ENCODE measurements at regions not wholly inside any gene's neighbourhood (a gene's known extent, or its start where the extent isn't known, plus 50 kb on each side); places are given as distances from the start of the nearest gene placed in this dataset.

DNA sequence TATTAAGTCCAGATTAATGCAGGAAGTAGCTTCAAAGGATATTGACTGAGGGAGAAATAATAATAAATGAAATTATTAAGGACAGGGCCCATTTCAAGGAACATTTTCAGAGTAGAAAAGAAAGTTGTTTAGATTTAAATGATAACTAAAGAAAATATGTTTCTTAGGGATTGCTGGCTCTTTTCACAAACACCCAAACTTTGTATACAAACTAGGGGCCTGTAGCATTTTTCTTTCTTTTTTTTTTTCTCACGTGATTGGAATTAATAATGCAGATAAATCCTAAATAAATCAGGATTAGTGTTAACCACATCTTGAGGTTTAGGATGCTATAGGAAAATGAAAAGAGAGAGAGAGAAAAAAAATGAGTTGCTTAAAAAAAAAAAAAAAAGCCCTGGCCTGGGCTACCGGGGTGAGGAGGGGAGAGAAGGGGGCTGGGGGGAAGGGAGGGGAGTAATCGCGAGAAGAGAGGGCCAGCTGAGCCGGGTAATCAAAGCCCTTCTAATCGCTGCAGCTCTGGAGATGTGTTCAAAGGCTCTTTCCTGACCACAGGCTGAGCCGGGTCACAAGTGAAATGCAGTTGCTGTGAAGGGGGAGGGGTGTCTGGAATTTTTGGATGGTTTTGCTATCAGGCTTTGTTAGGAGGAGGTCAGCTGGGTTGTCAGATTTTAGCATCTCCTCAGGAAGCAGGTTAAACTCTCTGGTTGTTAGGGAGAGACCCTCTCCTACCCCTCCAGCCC is 104.6 kb upstream of the ZFHX3 start:
- no peak for DNase-seq (ENCODE audit: low spot score)

DNA sequence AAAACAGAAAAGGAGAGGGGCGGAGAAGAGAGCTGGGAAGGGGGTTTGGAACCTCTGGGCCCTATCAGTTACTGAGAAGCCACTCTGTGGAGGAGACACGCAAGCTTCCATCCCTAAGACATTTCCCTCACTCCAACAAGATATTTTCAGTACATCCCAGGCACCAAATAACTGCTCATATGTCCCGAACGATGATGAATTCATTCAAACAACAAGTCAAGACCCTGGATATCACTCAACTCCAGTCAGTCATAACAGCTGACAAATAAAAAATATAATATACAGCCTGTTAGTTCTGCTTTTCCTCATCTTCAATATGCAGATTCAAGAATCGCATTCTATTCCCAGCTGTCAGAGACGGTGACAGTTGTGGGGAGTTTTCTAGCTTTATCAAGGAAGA is 104.0 kb upstream of the ZFHX3 start:
- DNase-seq (ENCODE audit: low spot score): no peak

DNA sequence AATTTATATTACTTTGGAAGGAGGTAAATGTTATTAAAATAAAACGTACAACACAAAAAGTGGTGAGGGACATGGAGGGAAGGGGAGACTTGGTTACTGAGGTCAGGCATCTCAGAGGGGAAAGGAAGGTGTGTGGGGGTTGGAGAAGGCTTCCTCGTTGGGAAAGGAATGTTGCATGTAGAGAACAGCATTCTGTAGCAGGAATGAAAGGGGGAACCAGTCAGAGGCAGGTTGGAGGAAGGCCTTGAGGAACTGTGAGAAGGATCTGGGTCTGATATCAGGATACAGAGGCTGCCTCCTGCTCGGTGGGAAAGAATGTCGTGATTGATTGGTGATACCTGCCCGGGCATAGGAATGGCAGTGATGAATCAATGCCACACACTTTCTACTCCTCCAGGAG is 103.3 kb upstream of the ZFHX3 start:
- DNase-seq (ENCODE audit: low spot score): no peak

DNA sequence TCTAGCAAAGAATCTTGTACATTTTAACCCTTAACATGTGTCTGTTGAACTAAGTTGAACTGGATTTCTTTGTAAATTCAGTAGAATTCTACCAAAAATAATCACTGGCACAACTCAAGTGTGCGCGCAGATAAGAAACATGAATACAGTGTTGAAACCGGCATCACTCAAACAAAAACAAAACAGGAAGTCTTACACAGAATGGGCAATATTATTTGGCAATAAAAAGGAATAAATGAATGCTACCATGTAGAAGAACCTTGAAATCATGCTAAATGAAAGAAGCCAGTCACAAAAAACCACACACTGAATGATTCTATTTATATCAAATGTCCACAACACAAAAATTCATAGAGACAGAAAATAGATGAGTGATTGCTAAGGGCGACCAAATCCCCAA is 102.9 kb upstream of the ZFHX3 start:
- DNase-seq (ENCODE audit: low spot score): no peak

DNA sequence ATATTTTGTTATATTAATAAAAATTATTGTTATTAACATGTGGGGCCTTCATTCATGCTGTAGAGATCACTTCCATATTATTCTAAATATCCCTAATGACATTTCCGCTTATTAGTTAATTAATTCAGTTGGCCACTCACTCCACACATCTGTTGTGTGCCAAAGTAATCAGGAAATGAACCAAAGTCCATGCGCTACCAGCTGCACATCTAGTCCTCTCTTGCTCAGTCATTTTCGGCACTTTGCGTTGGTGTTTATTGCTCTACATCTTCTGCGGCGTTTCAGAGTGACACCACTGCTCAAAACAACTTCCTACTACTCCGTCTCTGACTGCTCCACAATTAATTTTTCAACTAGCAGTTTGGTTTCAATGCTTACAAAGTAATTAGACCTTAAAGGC is 101.4 kb upstream of the ZFHX3 start:
- DNase-seq (ENCODE audit: low spot score): no peak

DNA sequence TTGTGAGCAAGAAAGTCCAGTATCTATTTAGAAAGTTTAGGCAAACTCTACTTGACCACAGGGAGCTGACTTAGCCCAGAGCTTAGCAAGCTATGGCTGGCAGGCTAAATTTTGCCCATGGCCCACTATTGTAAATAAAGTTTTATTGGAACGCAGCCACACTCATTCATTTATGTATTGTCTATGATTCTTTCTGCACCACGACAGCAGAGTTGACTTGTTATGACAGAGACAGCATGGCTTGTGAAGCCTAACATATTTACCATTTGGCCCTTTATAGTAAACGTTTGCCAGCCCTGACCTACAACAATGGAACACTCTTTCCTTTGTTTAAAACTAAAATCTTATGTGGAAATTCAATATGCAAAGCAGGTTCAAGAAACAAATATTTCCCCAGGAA is 100.0 kb upstream of the ZFHX3 start:
- DNase-seq (ENCODE audit: low spot score): no peak

DNA sequence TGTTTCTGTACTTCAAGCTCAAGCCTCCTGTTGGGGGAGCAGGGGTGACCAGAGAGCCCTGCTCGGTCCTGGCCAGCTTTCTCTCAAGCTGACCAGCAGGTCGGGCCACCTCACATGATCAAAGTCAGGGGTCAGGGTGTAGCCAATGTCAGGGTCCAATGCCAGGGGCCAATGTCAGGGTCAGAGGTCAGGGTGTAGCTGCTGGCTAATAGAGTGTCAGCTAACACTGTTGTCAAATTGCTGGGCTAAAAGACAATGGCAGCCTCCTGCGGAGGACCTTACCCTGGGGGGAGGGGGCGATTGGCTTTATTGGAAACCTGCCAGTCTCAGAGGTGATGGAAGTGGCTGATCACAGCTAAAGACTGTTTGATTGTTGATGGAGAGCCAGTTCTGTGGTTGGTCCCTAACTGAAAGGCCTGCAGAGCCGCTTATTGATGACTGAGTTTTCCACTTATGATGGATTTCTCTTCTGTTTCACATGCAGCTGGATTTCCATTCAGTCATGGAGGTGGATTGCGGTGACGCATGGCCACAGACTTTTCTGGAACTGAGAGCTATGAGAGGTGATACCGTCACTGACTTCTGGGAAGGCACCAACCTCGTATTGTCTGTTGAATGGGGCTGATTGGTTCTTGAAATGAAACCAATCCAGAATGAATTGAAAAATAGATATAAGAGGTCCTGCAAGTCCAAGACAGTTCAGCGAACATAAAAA is 97.4 kb upstream of the ZFHX3 start:
- no peak for DNase-seq (ENCODE audit: low spot score)

DNA sequence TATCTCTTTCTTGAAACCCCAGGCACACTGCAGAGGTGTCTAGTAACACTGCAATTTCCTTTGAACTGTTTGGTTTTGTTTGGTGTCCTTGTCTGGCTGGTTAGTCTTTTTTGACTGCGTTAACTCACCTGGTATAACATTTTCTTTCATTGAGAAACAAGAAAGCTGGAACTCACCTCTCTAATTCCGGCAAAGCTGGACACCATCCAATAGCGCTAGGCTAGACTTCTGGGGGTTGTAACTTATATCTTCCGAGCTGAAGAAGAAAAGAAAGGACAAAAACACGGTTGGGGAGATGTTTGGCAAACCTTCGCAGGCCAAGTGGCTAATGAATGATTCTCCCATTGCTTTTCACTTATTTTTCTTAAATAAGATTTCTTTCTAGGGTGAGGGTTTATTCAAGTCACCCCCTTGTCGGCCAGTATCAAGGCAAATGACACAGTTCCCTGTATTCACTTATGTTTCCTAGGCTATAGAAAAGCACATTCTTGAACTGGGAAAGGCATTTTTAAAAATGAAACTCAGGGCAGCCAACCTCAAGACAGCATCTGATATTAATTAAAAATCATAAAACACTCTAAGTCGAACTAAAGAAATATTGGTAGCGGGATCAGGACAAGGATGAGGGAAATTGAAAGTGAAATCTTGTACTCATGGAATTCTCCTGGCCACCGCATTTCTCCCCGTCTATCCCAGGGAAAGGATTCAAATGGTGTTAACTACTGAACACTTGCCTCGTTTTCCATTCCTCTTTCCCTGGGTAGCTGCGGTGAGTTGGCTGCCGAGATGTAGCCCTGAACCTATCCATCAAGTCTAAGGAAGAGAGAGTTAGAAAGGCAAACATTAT is 95.9 kb upstream of the ZFHX3 start:
- DNase-seq (ENCODE audit: low spot score): no peak

DNA sequence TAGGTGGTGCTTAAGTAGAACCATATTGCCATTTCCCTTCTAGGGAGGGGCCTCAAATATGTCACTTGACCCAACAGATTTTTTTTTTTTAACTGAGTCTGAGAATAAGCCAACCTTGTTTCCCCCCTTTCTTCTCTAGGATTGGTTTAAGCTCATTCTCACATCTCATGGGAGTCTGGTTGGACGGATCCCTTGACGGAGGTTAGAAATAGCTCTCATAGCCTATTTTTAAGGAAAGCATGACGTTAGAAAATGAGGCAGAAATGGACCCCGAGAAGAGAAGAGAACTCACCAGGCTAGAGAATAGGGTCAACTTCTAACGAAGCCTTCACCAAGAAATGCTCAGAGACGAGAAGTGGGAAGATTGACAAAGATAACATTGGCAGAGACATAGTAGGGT is 95.1 kb upstream of the ZFHX3 start:
- DNase-seq (ENCODE audit: low spot score): no peak

DNA sequence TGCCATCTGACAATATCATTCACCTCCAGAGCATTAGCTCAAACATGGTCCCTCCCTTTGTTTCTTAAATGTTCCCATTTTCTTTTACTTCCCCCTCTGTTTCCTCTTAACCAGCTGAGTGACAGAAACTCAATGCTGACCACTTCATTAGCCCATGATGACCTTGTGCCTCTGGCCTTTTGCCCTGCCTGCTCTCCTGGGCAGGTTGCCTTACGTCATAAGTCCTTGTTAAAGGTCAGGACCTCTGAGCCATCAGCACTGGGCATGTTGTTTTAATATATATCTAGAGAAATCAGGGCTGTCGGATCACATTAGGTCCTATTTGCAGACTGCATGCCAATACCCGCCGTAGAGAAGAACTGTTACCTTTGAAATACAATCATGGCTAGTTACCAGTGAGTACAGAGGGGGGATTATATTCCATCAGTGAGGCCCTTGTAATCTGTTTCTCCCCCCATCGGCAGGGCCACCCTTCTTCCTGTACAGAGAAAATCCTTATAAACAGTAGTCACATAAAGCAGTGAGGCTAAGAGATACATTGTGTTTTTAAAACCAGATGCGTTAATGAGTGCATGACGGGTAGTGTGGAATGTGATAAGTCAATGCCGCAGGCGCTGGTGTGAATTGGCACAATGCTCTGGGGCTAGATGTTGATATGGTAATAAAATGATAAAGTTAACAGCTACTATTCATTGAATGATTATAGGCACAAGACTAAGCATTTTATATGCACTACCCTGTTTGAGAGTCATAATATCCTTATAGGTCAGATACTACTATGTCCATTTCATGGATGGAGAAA is 94.3 kb upstream of the ZFHX3 start:
- DNase-seq (ENCODE audit: low spot score): no peak

DNA sequence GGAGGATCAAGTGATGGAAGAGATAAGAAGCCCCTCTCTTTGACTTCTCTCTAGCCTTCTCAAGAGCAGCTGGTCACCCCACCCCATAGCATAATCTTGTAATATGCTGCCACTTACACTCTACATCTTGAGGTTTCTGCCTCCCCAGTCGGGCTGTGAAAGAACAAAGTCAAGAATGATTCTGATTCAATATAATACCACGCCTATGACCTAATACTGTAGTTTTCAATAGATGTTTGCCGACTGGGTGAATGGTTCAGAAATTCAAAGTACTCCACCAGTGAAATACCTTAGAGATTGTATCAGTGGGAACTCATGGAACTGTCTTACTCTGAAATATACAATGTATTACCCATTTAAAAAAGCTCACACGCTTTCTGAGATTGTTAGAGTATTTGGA is 93.0 kb upstream of the ZFHX3 start:
- no peak for DNase-seq (ENCODE audit: low spot score)

DNA sequence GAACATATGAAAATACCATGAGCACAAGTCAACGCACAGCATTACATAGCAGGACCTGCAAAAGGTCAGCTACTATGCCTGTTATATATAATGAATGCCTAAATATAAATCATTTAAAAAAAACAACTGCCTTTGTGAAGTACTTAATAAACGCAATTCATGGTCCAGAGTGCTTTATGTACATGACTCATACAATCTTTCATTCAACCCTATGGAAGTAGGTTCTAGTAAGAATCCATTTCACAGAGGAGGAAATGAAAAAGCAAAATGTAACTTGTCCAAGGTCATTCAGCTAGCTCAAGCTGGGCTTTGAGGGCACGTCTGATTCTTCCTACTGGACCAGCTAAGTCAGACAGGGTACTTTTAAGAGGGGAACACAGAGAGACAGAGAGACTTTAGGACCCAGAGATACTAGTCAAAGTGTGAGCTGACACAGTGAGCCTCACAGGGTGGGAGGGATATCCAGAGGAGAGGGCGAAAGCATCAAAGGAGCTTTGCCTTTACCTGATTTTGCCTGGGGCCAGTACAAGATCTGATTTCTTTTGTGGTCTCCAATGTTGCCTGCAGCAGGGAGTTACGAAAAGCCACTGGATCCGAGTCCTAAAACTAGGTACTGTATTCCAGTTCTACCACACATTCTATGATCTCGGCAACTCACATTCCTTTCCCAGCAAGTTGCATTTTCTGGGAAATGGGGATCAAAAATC is 83.4 kb upstream of the ZFHX3 start:
- no peak for DNase-seq (ENCODE audit: low spot score)

DNA sequence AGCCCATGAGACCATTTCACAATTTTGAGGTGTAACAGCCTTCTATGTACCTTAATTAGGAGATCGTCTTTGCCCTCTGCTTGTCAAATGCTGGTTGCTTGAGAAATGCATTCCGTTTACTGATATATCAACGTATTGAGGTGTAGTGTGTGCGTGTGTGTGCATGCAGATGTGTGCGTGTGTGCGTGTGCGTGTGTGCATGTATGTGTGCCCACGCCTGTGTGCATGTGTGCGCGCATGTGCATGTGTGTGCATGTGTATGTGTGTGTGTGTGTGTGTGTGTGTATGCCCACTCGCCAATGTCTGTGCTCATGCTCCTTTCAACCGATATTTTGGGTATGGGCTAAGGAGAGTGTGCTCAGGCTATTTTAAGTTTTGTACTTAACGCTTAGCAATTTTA is 81.5 kb upstream of the ZFHX3 start:
- DNase-seq (ENCODE audit: low spot score): no peak

DNA sequence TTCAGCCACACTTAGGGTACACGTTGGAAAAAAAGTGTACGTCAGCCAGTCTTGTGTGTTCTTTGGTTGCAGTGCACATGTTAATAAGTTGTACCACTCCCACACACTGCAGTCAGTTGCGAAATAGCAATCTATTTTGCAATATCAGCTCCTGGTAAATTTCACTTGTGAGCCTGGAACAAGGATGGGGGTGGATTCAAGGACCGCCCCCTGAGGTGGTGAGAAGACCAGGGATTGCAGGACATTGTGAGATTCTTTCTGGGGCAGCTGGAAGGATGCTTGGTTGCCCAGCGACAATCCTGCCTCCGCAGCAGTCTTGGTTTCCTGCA is 78.6 kb upstream of the ZFHX3 start:
- no peak for DNase-seq (ENCODE audit: low spot score)

DNA sequence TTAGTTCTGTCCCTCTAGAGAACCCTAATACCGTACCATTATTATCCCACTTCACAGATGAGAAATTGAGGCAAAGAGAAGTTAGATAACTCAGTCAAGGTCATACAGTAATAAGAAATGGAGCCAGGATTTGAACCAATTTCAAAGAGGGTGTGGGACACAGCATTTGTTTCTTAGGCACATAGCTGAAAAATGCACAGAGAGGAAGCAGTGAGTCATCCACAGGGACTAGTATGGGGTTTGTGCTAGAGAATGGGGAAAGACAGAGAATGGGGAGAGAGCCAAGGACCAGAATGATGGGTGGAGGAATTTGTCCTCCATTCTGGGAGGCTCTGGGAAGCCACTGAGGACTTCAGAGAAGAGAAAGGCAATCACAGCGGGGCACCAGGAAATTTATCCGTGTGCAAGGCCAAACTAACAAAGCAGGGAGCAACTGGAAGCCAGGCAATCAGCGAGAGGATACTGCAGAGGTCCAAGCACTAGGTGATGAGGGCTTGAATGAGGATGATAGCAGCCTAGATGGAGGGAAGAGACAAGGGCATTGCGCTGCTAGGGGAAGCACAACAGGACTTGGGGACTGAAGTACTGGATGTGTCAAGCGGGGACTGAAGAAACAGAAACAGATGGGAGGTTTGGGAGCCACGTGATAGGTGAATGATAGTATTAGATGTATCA is 78.1 kb upstream of the ZFHX3 start:
- DNase-seq (ENCODE audit: low spot score): no peak

DNA sequence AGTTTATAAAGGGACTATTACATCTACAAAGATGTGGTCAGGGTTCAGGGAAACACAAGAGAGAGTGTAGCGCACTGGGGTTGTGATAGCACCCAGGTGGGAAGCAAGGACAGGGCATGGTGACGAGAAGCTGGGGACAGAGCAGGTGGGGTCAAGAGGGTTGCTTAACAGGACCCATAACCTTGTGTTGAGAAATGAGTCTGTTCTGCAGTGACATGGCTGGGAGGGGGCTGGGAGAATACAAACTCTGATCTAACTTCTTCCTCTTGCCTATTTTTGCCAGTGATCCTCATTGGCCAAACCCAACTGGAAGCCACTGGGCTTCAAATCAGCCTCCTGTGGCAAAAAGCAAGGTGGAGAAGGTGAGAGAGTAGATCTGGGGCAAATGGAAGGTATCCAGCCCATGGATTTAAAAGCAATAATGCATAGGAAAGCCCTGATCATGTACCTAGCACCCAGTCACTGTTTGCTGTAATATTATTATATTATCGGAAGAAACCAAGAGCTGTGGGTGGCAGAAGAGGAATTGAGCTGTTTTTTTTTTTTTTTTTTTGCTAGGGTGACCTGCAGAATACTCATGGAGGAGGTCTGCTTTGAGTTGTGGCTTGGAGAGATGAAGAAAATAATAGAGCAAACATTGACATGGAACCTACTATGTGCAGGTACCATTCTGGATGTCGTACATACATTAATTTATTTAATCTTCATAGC is 76.9 kb upstream of the ZFHX3 start:
- no peak for DNase-seq (ENCODE audit: low spot score)

DNA sequence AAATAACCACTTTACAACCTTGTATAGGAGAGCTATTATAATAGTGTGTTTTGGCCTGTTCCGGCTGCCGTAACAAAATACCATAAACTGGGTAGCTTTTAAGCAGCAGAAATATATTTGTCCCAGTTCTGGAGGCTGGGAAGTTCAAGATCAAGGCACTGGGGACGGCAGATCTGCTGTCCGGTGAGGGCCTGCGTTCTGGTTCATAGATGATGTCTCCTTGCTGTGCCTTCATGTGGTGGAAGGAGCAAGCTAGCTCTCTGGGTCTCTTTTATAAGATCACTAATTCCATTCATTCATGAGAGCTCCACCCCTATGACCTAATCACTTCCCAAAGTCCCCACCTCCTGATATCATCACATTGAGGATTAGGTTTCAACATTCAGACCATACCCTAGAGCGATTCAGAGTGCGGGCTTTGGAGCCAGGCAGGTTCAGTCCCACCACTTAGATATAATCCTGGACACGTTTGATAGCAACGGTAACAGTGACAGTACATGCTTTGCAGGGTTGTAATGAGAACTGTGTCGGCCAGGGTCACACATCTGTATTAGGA is 76.2 kb upstream of the ZFHX3 start:
- DNase-seq (ENCODE audit: low spot score): no peak

DNA sequence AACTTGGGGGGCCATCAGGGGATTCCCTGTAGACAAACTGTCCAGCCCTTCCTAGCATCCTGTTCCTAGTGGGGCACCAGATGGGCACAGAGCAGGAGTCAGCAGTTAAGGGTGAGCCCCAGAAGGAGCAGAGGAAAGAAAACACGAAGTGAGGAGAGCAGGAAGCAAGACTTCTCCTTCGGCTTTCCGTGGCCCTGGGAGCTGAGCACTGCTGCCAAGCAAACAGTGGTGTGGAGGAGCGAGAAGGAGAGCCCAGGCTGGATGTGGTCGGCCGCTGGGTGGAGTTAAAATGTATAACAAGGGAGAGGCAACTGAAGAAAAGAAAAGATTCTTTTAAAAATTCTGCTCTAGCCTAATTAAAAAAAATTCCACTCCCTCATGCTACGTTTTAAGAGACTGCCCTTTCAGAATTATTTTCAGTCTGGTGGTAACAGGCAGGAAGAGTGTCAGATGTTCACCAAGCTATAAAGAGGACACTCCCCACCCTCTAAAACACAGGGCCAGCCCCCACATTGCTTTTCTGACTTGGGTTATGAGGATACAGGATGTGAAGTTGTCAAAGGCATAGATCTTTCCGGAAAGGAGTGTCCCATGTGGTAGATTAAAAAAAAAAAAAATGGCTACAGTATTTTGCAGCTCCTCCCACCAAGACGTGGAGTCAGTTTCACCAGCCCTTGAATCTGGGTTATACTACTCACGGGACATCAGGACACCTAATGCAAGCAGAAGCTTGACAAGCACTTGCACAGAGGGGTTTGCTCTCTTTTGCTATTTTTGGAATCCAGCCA is 74.9 kb upstream of the ZFHX3 start:
- DNase-seq (ENCODE audit: low spot score): no peak

DNA sequence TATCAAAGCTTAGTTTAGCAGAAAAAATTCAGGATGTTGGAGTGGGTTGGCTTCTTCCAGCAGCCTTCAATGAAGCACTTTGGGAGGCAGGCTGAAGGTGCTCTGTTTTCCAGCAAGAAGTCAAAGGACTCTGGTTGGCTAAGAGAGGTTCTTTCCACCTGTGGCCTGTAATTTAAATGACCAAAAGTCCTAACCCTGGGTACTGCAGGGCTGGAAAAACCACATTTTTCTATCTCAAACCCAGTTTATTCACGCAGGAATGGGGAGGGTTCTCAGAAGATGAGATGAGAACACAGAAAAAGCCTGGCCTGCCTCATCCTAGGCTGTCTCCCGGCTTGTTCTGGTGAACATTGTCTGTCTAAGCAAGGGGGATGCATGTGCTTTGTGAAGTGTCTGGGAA is 68.6 kb upstream of the ZFHX3 start:
- no peak for DNase-seq (ENCODE audit: low spot score)
